Esophagus squamous epithelium (tissue), 4 donors: ENCODE measurements at regions not wholly inside any gene's neighbourhood (a gene's known extent, or its start where the extent isn't known, plus 50 kb on each side); places are given as distances from the start of the nearest gene placed in this dataset.

Experiments used
- POLR2A ChIP-seq, 4 donors: fragments of 450-650 bp; IDR thresholded peaks; one replicate each; pipeline ENCODE4 v1.6.1; 2017; ENCODE audit warnings: antibody characterized with exemption in 4 of 4, mild to moderate bottlenecking in 4 of 4, moderate library complexity in 3 of 4
- TF ChIP-seq, protein P1 (sequence below), 6 experiments: fragments of 450-650 bp in 4 of 6; fragments of 200-600 bp in 2 of 6; sonication (generic) in 2 of 6; IDR thresholded peaks; one replicate each; pipeline ENCODE4 v1.5.1; 2016 to 2019; ENCODE audit warnings: antibody characterized with exemption in 6 of 6, mild to moderate bottlenecking in 4 of 6, moderate library complexity in 4 of 6

DNA sequence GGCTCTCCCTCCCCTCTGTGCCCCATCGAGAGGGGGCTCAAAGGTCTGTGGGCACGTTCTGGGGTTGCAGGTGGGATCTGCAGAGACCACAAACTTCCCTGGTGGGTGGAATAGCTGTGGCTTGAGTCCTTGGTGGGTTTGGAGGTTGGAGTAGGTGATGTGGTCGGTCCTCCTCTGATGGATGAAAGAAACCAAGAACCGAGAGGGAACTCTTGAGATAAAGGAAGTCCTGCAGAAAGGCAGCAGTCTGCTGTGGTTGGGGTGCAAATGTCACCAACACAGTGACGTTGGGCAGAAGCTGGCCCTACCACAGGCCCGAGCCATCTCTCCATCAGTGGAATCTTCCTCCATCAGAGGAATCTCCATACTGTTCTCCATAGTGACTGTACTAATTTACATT is 171.8 kb downstream of the FCRL5 start:
- TF ChIP-seq, protein P1, sequence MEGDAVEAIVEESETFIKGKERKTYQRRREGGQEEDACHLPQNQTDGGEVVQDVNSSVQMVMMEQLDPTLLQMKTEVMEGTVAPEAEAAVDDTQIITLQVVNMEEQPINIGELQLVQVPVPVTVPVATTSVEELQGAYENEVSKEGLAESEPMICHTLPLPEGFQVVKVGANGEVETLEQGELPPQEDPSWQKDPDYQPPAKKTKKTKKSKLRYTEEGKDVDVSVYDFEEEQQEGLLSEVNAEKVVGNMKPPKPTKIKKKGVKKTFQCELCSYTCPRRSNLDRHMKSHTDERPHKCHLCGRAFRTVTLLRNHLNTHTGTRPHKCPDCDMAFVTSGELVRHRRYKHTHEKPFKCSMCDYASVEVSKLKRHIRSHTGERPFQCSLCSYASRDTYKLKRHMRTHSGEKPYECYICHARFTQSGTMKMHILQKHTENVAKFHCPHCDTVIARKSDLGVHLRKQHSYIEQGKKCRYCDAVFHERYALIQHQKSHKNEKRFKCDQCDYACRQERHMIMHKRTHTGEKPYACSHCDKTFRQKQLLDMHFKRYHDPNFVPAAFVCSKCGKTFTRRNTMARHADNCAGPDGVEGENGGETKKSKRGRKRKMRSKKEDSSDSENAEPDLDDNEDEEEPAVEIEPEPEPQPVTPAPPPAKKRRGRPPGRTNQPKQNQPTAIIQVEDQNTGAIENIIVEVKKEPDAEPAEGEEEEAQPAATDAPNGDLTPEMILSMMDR (IDR thresholded peaks at IDR 0.05) = no peak
- TF ChIP-seq POLR2A (IDR thresholded peaks at IDR 0.05) = no peak
